Activated CD4-positive, alpha-beta T cell treated with anti-CD3 and anti-CD28 coated beads, Interleukin-2, amount 10 ng/mL, durations not matched to agents 24 days and 14 days (primary cell): ENCODE measurements at regions not wholly inside any gene's neighbourhood (a gene's known extent, or its start where the extent isn't known, plus 50 kb on each side); places are given as distances from the start of the nearest gene placed in this dataset.
"Not testable (repeated sequence)": the region's sequence is repeated elsewhere in the genome, so short reads cannot be mapped to it uniquely, and the experiment has no call there.

ENCODE experiments used
- DNase-seq: peaks from one replicate; pipeline ENCODE4 v3.0.0; 2022
- H3K27ac Mint-ChIP-seq: one replicate; pipeline ENCODE4 v1.8.0; 2022; ENCODE audit warnings: mild to moderate bottlenecking, mixed read lengths
- H3K27me3 Mint-ChIP-seq: one replicate; pipeline ENCODE4 v1.8.0; 2022; ENCODE audit warnings: mixed read lengths
- H3K36me3 Mint-ChIP-seq: one replicate; pipeline ENCODE4 v1.8.0; 2022; ENCODE audit warnings: low read depth, mild to moderate bottlenecking, mixed read lengths
- H3K4me1 Mint-ChIP-seq: one replicate; pipeline ENCODE4 v1.8.0; 2021; ENCODE audit warnings: mixed read lengths
- H3K4me3 Mint-ChIP-seq: one replicate; pipeline ENCODE4 v1.8.0; 2022; ENCODE audit warnings: mild to moderate bottlenecking, moderate library complexity, mixed read lengths
- H3K9me3 Mint-ChIP-seq: one replicate; pipeline ENCODE4 v1.8.0; 2021; ENCODE audit warnings: mixed read lengths
- intact Hi-C: fragments of 100-400 bp; cut with micrococcal nuclease; formaldehyde crosslinking; loops from one replicate; pipeline ENCODE4 v1.15.1; 2023

DNA sequence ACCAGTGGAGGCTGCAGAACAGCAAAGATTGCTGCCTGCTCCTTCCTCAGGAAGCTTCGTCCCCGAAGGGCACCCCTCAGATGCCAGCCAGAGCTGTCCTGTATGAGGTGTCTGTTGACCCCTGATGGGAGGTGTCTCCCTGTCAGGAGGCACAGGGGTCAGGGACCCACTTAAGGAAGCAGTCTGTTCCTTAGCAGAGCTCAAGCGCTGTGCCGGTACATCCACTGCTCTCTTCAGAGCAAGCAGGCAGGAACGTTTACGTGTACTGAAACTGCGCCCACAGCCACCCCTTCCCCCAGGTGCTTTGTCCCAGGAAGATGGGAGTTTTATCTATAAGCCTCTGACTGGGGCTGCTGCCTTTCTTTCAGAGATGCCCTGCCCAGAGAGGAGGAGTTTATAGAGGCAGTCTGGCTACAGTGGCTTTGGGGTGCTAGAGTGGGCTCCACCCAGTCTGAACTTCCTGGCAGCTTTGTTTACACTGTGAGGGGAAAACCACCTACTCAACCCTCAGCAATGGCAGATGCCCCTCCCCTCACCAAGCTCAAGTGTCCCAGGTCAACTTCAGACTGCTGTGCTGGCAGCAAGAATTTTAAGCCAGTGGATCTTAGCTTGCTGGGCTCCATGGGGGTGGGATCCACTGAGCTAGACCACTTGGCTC is 275.8 kb upstream of the PROX1 start:
- H3K4me3 Mint-ChIP-seq, H3K36me3 Mint-ChIP-seq, H3K27me3 Mint-ChIP-seq, H3K4me1 Mint-ChIP-seq, intact Hi-C loops, H3K27ac Mint-ChIP-seq: not testable (repeated sequence)
- peak; percentile 61 for DNase-seq
- peaks cover 25% of the 10 kb centered on the region for H3K9me3 Mint-ChIP-seq

- H3K36me3 Mint-ChIP-seq = no peaks in the 10 kb centered on the region
- no peak overlapping the region for H3K27ac Mint-ChIP-seq
- no peak overlapping the region for H3K4me3 Mint-ChIP-seq
- intact Hi-C loops = no loop called here
- no peaks in the 10 kb centered on the region for H3K27me3 Mint-ChIP-seq
- peaks cover 25% of the 10 kb centered on the region for H3K9me3 Mint-ChIP-seq
- peaks cover 2% of the 10 kb centered on the region for H3K4me1 Mint-ChIP-seq
- DNase-seq = no peak
Observed at GRCh38 chr1:213714645-213715044, 273.1 kb upstream of the PROX1 start.

DNA sequence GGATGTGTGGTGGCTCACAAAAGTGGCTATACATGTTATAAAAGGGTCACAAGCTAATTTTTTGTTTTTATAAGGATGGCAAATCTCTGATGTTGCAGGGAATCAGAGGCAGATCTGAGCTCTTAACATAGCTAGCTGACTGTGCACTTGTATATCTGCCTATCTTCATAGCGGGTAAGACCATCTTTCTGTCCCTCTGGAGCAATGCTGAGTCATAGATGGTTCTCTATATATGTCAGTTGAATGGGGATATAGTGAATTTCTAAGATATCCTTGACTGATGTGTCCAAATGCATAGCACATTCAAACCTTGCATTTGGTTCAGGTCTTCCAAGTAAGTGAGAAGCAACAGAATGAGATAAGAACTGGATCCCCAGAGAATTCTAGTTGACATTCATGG is 272.6 kb upstream of the PROX1 start:
- no peaks in the 10 kb centered on the region for H3K36me3 Mint-ChIP-seq
- no peak for DNase-seq
- H3K27me3 Mint-ChIP-seq = no peaks in the 10 kb centered on the region
- H3K4me3 Mint-ChIP-seq = no peak overlapping the region
- no peak overlapping the region for H3K27ac Mint-ChIP-seq
- peaks cover 22% of the 10 kb centered on the region for H3K9me3 Mint-ChIP-seq
- H3K4me1 Mint-ChIP-seq = peaks cover 2% of the 10 kb centered on the region
- intact Hi-C loops = no loop called here

GRCh38 chr1:213719462-213719861 is 268.3 kb upstream of the PROX1 start:
- H3K36me3 Mint-ChIP-seq = no peaks in the 10 kb centered on the region
- no peak overlapping the region for H3K4me3 Mint-ChIP-seq
- no peak for DNase-seq
- no peak overlapping the region for H3K27ac Mint-ChIP-seq
- no peaks in the 10 kb centered on the region for H3K4me1 Mint-ChIP-seq
- peaks cover 13% of the 10 kb centered on the region for H3K9me3 Mint-ChIP-seq
- intact Hi-C loops = no loop called here
- H3K27me3 Mint-ChIP-seq = no peaks in the 10 kb centered on the region

DNA sequence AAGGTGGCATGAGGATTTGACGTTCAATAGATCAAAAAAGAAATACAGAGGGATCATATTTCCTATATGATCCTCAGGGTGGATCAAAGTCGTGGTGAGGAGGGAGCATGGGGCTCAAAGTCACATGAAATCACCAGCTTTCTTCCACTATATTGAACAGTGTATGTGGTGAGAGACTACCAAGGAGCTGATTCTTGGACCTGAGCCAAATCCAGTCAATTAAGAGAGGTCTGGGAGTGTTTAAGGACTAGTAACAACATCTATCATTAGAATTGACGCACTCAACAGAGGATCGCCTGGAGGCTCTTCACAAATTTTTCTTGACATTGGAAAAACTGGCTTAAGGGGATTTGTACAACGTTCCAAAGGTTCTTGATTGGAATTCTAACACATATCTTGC is 267.7 kb upstream of the PROX1 start:
- intact Hi-C loops = no loop called here
- DNase-seq = no peak
- Mint-ChIP-seq H3K27me3 (no peaks in the 10 kb centered on the region), H3K4me3 (no peak overlapping the region), H3K27ac (no peak overlapping the region), H3K36me3 (no peaks in the 10 kb centered on the region), H3K4me1 (no peaks in the 10 kb centered on the region), H3K9me3 (peaks cover 15% of the 10 kb centered on the region)

GRCh38 chr1:213723187-213723586 is 264.6 kb upstream of the PROX1 start:
- DNase-seq = no peak
- intact Hi-C loops = no loop called here
- Mint-ChIP-seq H3K9me3 (peaks cover 10% of the 10 kb centered on the region), H3K27ac (no peak overlapping the region), H3K27me3 (no peaks in the 10 kb centered on the region), H3K4me1 (no peaks in the 10 kb centered on the region), H3K4me3 (no peak overlapping the region), H3K36me3 (no peaks in the 10 kb centered on the region)

DNA sequence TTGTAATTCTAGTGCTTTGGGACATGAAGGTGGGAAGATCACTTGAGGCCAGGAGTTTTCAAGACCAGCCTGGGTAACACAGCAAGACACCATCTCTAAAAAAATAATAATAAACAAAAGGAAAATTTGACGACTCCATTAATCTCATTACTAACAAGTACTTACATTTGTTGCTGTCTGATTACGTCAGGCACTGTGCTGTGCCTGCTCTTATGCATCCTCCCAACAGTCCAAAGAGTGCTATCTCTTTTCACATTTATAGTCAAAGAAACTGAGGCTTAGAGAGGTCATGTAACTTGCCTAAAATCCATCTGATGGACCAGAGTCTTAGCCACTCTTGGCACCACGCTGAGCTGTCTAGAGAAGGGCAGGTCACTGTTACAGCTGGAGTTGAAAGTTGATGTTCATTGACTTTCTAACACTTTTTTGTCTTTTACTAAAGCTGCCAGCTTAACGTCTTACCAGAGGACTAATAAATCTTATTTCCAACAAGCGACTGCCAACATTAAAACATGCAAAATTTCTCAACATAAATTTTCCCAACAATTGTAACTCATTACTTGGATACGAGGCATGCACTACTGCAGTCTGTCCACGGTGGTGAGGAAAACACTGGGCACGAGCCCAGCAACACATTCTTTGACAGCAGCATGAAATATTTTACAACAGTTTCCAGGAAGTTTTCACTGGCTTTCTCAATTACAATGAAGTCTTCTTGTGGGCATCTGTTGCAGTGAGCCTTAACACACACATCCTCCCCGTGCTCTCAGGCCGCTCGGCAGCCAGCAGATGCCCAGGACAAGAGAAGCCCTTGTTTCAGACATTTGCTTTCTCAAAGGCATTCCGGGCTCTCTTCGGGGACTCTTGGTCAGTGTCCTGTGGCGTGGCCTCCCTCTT is 262.9 kb upstream of the PROX1 start:
- Mint-ChIP-seq H3K4me3 (no peak overlapping the region), H3K36me3 (no peaks in the 10 kb centered on the region), H3K27me3 (no peaks in the 10 kb centered on the region), H3K4me1 (no peaks in the 10 kb centered on the region), H3K9me3 (peaks cover 5% of the 10 kb centered on the region), H3K27ac (no peak overlapping the region)
- DNase-seq = no peak
- intact Hi-C loops = no loop called here

DNA sequence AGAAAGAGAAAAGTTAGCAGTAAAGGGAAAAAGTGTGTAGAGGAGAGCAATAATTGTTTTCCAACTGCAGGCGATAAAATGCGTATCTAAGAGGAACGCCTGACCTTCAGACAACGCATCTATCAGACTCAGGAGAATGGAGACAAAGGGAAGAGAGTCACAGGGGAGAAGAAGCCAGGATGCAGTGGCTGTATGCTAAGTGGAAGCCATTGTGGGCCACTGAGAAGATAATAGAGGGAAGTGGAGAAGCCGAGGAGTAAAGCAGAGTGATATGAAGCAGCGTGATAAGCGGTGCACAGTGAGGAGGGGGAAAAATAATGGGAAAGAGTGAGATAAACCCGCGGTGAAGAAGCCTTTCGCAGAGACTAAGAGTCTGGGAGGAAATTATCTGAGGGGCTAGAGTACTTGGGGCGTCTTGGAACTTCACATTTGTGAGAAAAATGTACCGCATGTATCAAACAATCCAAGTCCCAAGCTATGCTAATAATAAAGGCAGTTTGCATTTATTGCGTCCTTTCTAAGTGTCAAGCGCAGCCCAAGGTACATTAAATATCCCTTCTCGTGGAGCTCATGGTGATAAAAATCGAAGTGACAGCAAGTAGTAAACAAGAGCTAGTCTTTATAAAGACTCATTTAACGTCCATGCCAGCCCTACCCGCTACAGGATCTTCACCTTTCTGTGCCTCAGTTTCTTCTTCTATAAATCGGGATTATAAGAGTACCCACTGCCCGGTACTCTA is 259.8 kb upstream of the PROX1 start:
- DNase-seq = no peak
- intact Hi-C loops = no loop called here
- Mint-ChIP-seq H3K9me3 (peaks cover 10% of the 10 kb centered on the region), H3K36me3 (no peaks in the 10 kb centered on the region), H3K4me1 (no peaks in the 10 kb centered on the region), H3K4me3 (no peak overlapping the region), H3K27ac (no peak overlapping the region), H3K27me3 (no peaks in the 10 kb centered on the region)

DNA sequence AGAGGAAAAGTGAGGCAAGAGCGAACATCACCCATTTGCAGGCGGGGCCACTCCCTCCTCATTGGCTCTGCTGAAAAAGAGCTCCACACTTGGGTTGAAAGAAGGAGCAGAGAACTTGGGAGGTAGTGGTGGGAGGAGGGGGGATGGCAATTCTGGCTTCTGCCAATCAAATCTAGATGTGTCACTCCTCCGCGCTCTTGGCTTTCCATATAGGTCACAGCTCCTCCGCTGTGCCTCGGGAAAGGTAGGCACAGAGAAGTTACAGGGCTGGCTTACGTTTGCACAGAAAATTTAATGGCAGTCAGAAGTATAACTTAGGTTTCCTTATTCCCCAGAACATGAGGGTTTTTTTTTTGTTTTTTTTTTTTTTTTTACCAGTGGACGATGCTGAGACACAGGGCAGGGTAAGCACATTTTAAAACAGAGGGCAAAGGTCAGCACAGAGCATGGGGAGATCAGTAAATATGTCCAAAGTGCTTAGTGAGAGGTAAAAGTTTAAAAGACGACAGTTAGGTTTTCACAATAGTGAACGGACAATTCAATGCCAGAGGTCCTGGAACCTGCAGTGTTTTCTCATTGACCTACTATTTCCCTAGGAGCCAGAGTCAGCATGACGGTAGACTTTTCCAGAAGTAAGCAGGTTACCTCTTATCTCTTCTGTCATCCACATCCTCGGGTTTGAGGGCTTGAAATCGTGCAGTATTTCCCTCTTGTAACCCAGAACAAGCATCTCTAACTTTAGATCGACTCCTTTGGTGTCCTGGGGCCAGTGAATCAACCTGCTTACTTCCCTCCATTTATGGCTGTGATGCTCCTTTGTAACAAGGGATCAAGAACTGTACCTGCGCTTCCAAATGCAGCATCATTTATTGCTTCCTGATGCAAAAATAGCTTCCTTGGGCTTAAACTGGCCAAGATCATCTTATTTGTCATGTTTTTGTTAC is 258.9 kb upstream of the PROX1 start:
- H3K27me3 Mint-ChIP-seq = no peaks in the 10 kb centered on the region
- intact Hi-C loops = no loop called here

GRCh38 chr1:213733705-213734104 is 254.1 kb upstream of the PROX1 start:
- H3K27me3 Mint-ChIP-seq = no peaks in the 10 kb centered on the region
- intact Hi-C loops = no loop called here
- no peak overlapping the region for H3K27ac Mint-ChIP-seq
- H3K4me3 Mint-ChIP-seq = no peak overlapping the region
- DNase-seq = no peak
- H3K36me3 Mint-ChIP-seq = no peaks in the 10 kb centered on the region
- H3K9me3 Mint-ChIP-seq = peaks cover 8% of the 10 kb centered on the region
- no peaks in the 10 kb centered on the region for H3K4me1 Mint-ChIP-seq

More for the DNA sequence above, 258.9 kb upstream of the PROX1 start:
- no peak overlapping the region for H3K4me3 Mint-ChIP-seq
- peaks cover 10% of the 10 kb centered on the region for H3K9me3 Mint-ChIP-seq
- DNase-seq = no peak
- no peak overlapping the region for H3K27ac Mint-ChIP-seq
- no peaks in the 10 kb centered on the region for H3K36me3 Mint-ChIP-seq
- no peaks in the 10 kb centered on the region for H3K4me1 Mint-ChIP-seq

DNA sequence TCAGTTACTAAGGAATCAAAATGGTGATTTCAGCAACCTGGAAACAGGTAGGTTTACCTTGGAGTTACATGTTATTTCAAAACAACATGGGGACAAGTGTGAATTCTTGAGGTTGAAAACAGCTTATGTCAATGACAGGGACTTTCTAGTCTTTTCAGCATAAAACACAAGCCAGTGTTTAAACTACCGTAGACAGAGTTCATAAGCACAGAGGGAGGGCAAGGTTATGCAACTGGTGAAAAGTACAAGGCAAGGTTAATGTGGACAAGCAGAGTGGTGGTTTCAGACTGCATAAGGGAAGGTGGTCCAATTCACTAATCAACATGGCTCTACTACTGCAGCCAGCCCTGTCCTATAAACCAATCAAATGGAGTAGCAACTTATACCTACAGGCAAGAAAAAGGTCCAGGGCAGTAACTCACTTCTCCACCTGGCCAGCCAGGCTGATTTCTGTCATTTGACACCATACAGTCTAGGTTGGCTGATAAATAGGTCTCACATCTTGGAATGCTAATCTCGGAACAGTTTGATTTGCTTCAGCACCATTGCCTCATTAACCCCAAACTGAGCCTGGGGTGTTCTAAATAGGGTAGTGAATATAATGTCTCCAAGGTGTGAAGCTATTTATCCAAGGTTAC is 250.3 kb upstream of the PROX1 start:
- Mint-ChIP-seq H3K4me1 (no peaks in the 10 kb centered on the region), H3K9me3 (no peaks in the 10 kb centered on the region), H3K27me3 (no peaks in the 10 kb centered on the region), H3K4me3 (no peak overlapping the region), H3K27ac (no peak overlapping the region), H3K36me3 (no peaks in the 10 kb centered on the region)
- DNase-seq = no peak
- intact Hi-C loops = no loop called here

DNA sequence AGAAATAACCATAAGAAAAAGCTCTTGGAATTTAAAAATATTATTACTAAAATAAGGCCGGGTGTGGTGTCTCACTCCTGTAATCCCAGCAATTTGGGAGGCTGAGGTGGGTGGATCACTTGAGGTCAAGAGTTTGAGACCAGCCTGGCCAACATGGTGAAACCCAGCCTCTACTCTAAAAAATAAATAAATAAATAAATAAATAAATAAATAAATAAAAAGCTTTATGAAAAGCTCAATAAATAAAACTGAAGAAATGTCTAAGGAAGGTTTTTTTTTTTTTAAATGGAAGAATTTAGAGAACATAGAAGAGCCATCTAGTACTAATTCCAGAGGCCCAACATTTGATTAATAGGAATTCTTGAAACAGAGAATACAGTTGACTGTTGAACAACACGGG is 249.1 kb upstream of the PROX1 start:
- Mint-ChIP-seq H3K27me3 (no peaks in the 10 kb centered on the region), H3K27ac (no peak overlapping the region), H3K9me3 (peaks cover 3% of the 10 kb centered on the region)

DNA sequence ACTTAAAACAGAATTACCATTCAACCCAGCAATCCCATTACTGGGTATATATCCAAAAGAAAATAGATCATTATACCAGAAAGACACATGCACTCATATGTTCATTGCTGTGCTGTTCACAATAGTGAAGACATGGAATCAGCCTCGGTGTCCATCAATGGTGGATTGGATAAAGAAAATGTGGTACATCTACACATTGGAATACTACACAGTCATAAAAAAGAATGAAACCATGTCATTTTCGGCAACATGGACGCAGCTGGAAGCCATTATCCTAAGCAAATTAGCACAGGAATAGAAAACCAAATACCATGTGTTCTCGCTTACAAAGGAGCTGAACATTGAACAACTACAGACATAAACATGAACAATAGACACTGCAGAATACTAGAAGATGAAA is 244.8 kb upstream of the PROX1 start:
- Mint-ChIP-seq H3K27me3 (no peaks in the 10 kb centered on the region), H3K27ac (no peak overlapping the region), H3K36me3 (no peaks in the 10 kb centered on the region), H3K4me3 (no peak overlapping the region), H3K4me1 (no peaks in the 10 kb centered on the region), H3K9me3 (peaks cover 3% of the 10 kb centered on the region)
- intact Hi-C loops = no loop called here
- no peak for DNase-seq

More for the DNA sequence above, 249.1 kb upstream of the PROX1 start:
- Mint-ChIP-seq H3K4me1 (no peaks in the 10 kb centered on the region), H3K4me3 (no peak overlapping the region), H3K36me3 (no peaks in the 10 kb centered on the region)
- intact Hi-C loops = no loop called here
- DNase-seq = no peak
